Ovary (tissue), 7 donors: ENCODE measurements at regions not wholly inside any gene's neighbourhood (a gene's known extent, or its start where the extent isn't known, plus 50 kb on each side); places are given as distances from the start of the nearest gene placed in this dataset.

Source experiments
- DNase-seq, 5 donors: peaks; one replicate each; pipeline ENCODE4 v3.0.0-alpha.2; 2019 to 2020
- H3K27ac ChIP-seq, 2 donors: fragments of 200-600 bp; one replicate each; pipeline versions ENCODE4 v1.5.1 to v1.8.0; 2019 to 2022
- H3K27me3 ChIP-seq: fragments of 200-600 bp; one replicate; pipeline ENCODE4 v1.8.0; 2022
- H3K36me3 ChIP-seq: fragments of 200-600 bp; sonication (generic); one replicate; pipeline ENCODE4 v1.5.1; 2019
- H3K4me1 ChIP-seq: one replicate; pipeline ENCODE4 v1.8.1; 2013; ENCODE audit warnings: mild to moderate bottlenecking, moderate library complexity; ENCODE audit not compliant: insufficient read depth
- H3K4me3 ChIP-seq: fragments of 200-600 bp; sonication (generic); one replicate; pipeline ENCODE4 v1.5.1; 2017
- H3K9me3 ChIP-seq, 2 donors: fragments of 200-600 bp in 1 of 2; sonication (generic) in 1 of 2; one replicate each; pipeline versions ENCODE4 v1.5.1 to v1.8.1; 2013 to 2019; ENCODE audit warnings: mild to moderate bottlenecking in 1 of 2, moderate library complexity in 1 of 2
- EP300 ChIP-seq: sonication (generic); formaldehyde crosslinking; IDR thresholded peaks from one replicate; pipeline ENCODE4 v1.6.1; 2017; ENCODE audit warnings: antibody characterized with exemption
- POLR2A ChIP-seq: fragments of 450-650 bp; IDR thresholded peaks from one replicate; pipeline ENCODE4 v1.6.1; 2017; ENCODE audit warnings: antibody characterized with exemption, mild to moderate bottlenecking, moderate library complexity
- WGBS, 3 donors: extraction: QIAGEN DNeasy Blood & Tissue Kit in 1 of 3; methylation state at CpG; one replicate each; pipeline versions ENCODE4 v1.1.5 to v1.1.7; 2013 to 2017; 5-methylcytosine and 5-hydroxymethylcytosine counted together
- intact Hi-C, 4 donors: fragments of 100-400 bp; cut with DNase I; formaldehyde crosslinking; loops; one replicate each; pipeline versions ENCODE4 v1.11.0 to v1.15.1; 2022 to 2023
- TF ChIP-seq, protein P1 (sequence below), 3 donors: fragments of 450-650 bp in 2 of 3; fragments of 200-600 bp in 1 of 3; IDR thresholded peaks; one replicate each; pipeline versions ENCODE4 v1.5.1 to v1.8.0; 2016 to 2022; ENCODE audit warnings: antibody characterized with exemption in 3 of 3, mild to moderate bottlenecking in 1 of 3
- donor health status: DM: no; HTN: no; CAD: no; lungs with moderate emphysema.
- donor health status: DM: no; HTN: no; CAD: no.
- donor health status: Bipolar disorder and iron deficiency.
- donor health status: DM: no; HTN: no; CAD: no.
- donor health status: DM: yes; HTN: yes; CAD: no.

- Histone ChIP-seq H3K9me3 (no peaks in the 10 kb centered on the region), H3K27ac (no peak overlapping the region), H3K36me3 (no peaks in the 10 kb centered on the region), H3K4me1 (no peaks in the 10 kb centered on the region), H3K4me3 (no peak overlapping the region), H3K27me3 (no peaks in the 10 kb centered on the region)
- TF ChIP-seq POLR2A (no peak), EP300 (no peak)
- TF ChIP-seq, protein P1, sequence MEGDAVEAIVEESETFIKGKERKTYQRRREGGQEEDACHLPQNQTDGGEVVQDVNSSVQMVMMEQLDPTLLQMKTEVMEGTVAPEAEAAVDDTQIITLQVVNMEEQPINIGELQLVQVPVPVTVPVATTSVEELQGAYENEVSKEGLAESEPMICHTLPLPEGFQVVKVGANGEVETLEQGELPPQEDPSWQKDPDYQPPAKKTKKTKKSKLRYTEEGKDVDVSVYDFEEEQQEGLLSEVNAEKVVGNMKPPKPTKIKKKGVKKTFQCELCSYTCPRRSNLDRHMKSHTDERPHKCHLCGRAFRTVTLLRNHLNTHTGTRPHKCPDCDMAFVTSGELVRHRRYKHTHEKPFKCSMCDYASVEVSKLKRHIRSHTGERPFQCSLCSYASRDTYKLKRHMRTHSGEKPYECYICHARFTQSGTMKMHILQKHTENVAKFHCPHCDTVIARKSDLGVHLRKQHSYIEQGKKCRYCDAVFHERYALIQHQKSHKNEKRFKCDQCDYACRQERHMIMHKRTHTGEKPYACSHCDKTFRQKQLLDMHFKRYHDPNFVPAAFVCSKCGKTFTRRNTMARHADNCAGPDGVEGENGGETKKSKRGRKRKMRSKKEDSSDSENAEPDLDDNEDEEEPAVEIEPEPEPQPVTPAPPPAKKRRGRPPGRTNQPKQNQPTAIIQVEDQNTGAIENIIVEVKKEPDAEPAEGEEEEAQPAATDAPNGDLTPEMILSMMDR (IDR thresholded peaks at IDR 0.05) = no peak
- intact Hi-C loops = no loop called here
- DNase-seq = no peak
- WGBS, 3 donors = 46 to 59% (median 58%) methylated on average over 1 of the region's 1 CpG
These were observed 261.0 kb upstream of the GRIN3A start for GRCh38 chr9:101999441-101999840.

DNA sequence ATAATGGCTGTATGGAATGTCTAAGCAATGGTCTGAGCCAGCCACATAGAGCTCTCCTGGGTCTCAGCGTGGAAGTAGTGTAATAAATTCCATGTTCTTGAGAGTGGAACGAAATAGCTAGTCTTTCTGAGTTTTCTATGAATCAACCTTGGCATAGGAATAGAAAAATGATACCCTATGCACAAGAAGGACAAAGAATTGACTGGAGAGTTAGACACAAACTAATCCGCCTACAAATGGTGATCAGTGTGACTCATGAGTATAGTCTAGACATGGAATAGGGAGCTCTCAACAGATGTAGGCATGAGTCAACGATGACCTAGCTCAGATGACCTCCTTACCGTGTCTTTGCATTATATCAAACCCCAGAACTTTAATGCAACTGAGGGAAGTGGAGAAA lies 256.8 kb upstream of the GRIN3A start:
- TF ChIP-seq, protein P1 (IDR thresholded peaks at IDR 0.05) = no peak
- TF ChIP-seq POLR2A (no peak), EP300 (no peak)
- Histone ChIP-seq H3K27ac (no peak overlapping the region), H3K4me1 (no peaks in the 10 kb centered on the region), H3K27me3 (no peaks in the 10 kb centered on the region), H3K9me3 (no peaks in the 10 kb centered on the region), H3K4me3 (no peak overlapping the region), H3K36me3 (no peaks in the 10 kb centered on the region)
- DNase-seq = no peak
- intact Hi-C loops = no loop called here
- 64 to 70% (median 69%) methylated on average over 5 of the region's 5 CpGs for WGBS, 3 donors

DNA sequence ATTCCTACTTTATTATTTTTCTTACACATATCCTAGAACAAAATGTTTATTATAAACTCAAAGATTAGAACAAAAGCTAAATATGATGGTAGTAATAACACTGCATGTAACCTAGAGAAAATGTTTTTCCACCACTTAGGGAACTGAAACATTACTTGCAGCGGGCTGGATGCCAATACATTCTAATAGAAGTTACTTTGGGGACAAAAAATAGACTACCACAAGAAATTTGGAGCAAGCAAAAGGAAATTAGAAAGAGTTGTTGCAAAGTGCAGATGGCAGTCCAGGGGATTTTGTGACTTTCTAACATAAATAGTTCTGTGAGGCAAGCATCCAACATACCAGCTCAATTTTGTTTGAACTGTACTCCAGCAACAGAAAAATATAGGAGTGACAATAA lies 255.3 kb upstream of the GRIN3A start:
- DNase-seq = no peak
- TF ChIP-seq, protein P1 (IDR thresholded peaks at IDR 0.05) = no peak
- TF ChIP-seq POLR2A (no peak), EP300 (no peak)
- no peak overlapping the region for H3K27ac ChIP-seq
- 77 to 79% (median 78%) methylated on average over 1 of the region's 1 CpG for WGBS, 3 donors
- H3K4me1 ChIP-seq = no peaks in the 10 kb centered on the region
- H3K27me3 ChIP-seq = no peaks in the 10 kb centered on the region
- intact Hi-C loops = no loop called here
- H3K36me3 ChIP-seq = no peaks in the 10 kb centered on the region
- no peaks in the 10 kb centered on the region for H3K9me3 ChIP-seq
- H3K4me3 ChIP-seq = no peak overlapping the region

- Histone ChIP-seq H3K9me3 (no peaks in the 10 kb centered on the region), H3K4me3 (no peak overlapping the region), H3K36me3 (no peaks in the 10 kb centered on the region), H3K27ac (no peak overlapping the region), H3K4me1 (no peaks in the 10 kb centered on the region), H3K27me3 (no peaks in the 10 kb centered on the region)
- no peak for DNase-seq
- intact Hi-C loops = no loop called here
- TF ChIP-seq POLR2A = no peak
- TF ChIP-seq, protein P1 (IDR thresholded peaks at IDR 0.05) = no peak
- no peak for TF ChIP-seq EP300
These were observed 253.5 kb upstream of the GRIN3A start for GRCh38 chr9:101991926-101992325.
